Epidermal melanocyte (primary cell): ENCODE measurements at regions not wholly inside any gene's neighbourhood (a gene's known extent, or its start where the extent isn't known, plus 50 kb on each side); places are given as distances from the start of the nearest gene placed in this dataset.
"Not testable (repeated sequence)": the region's sequence is repeated elsewhere in the genome, so short reads cannot be mapped to it uniquely, and the experiment has no call there.

Experiments used
- DNase-seq: peaks from one replicate; pipeline ENCODE4 v3.0.0; 2011; ENCODE audit warnings: low spot score; ENCODE audit not compliant: insufficient read length

DNA sequence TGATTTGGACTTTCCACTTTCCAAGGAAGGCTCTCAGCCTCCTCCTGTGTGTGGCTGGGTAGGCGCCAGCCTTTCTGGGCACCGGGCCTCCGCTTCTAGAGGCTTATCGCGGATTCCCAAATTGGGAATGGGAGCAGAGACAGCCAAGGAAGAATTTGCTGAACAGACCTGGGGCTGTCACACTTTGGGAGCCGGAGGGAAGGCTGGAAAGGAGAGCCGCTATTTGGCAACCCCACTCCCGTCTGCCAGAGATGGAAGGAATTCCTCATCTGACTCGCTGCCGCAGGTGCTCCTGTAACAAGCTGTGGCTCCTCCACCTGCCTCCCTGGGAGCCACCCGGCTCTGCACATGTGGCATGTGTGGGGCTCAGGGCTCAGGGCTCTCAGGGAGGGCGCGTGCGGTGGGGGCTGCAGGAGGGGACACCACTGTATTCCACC is 50.8 kb upstream of the ECHDC3 start:
- no peak for DNase-seq

- no peak for DNase-seq
These were observed 52.0 kb upstream of the ECHDC3 start for GRCh38 chr10:11689945-11690736.

DNA sequence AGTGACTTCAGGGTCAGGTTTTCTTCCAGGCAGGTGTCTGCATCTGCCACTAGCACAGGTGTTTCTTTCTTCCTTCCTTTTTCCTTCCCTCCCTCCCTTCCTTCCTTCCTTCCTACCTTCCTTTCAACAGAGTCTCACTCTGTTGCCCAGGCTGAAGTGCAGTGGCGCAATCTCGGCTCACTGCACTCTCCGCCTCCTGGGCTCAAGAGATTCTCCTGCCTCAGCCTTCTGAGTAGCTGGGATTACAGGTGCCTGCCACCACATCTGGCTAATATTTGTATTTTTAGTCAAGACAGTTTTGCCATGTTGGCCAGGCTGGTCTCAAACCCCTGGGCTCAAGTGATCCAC is 53.8 kb upstream of the ECHDC3 start:
- DNase-seq, result not testable (repeated sequence)

GRCh38 chr10:11687779-11688447 is 54.3 kb upstream of the ECHDC3 start:
- no peak for DNase-seq

- no peak for DNase-seq
These were observed 54.8 kb upstream of the ECHDC3 start for GRCh38 chr10:11687357-11687771.

DNA sequence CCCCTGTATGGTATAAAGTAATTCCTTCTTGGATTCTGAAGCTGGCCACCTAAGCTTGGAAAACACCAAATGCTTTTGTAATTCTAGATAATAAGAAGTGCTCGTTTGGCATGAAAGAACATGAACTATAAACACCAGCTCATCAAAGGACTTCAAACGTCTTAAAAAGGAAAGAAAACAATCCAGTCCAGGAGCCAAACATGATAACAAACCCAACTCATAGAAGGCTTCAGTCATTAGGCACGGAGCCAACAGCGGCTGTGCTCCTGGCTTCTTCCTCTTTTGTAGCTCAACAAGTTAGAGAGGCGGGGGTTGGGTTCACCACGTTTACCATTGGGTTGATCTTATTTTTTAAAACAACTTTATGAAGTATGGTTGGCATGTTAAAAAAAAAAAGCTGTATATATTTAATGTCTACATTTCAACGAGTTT is 56.4 kb upstream of the ECHDC3 start:
- DNase-seq, result no peak

DNA sequence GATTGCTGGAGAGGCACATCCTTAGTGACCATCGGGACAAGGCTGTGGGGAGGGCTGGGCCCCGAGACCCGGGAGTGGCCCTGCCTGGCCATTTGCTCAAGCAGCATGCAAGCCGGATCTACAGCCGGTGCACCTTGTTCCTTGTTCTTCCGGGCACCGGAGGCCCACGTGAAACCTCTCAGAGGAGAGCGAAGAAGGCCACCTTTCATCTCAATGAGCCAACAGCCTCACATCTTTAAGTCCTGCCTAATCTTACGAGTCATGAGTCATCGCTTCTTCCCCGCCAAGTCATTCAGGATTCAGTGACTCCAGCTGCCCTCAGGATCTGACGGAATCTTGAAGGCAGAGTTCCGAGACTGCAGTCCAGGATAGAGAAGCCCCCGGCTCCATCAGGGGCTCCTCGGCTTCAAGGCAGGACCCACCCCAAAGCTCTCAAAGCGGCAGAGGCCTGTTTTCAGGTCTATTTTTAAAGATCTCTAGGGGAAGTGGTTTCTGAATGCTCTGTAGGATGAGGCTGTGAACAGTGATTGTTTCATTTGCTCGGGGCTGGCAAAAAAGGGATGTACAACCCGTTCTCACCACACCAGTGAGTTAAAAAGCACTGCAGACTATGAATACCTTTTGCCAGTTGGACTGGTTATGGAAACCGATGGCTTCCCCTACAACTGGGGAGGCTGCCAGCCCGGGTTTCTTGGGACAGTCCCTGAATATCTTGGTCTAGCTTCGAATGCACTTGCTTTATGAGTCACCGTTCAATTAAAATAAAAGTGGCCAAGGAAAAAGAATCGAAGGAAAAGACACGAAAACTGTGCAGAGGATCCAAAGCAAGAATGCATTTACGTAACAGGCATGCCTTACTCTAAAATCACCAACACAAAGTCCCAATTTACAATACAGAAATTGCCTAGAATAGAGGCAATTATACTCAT is 57.2 kb upstream of the ECHDC3 start:
- DNase-seq, result peak; percentile 41

- not testable (repeated sequence) for DNase-seq
These were observed 57.9 kb upstream of the ECHDC3 start for GRCh38 chr10:11684341-11684716.

GRCh38 chr10:11683529-11684320 is 58.5 kb upstream of the ECHDC3 start:
- no peak for DNase-seq

- no peak for DNase-seq
These were observed 59.3 kb upstream of the ECHDC3 start for GRCh38 chr10:11682851-11683250.

GRCh38 chr10:11682267-11682683 is 59.9 kb upstream of the ECHDC3 start:
- DNase-seq, result no peak

GRCh38 chr10:11680496-11680895 is 61.7 kb upstream of the ECHDC3 start:
- no peak for DNase-seq

DNA sequence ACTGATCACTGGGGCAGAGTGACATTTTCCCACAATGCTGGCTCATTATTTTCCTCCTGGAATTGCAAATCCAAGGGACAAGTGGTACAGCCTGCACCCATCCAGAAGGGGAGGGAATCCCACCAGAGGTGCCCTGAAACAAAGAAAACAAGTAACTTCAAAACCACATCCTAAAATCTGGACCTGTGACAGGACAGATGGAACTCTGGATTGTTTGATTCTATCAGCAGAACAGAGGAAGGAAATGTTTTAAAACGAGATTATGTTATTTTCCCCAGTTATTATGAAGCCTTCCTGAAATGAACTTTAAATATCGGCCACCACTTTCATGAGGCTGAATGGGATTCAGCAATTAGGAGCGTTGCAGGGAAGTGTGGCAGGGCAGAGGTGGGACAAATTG is 62.2 kb upstream of the ECHDC3 start:
- no peak for DNase-seq

GRCh38 chr10:11678074-11678793 is 63.9 kb upstream of the ECHDC3 start:
- DNase-seq, result no peak

DNA sequence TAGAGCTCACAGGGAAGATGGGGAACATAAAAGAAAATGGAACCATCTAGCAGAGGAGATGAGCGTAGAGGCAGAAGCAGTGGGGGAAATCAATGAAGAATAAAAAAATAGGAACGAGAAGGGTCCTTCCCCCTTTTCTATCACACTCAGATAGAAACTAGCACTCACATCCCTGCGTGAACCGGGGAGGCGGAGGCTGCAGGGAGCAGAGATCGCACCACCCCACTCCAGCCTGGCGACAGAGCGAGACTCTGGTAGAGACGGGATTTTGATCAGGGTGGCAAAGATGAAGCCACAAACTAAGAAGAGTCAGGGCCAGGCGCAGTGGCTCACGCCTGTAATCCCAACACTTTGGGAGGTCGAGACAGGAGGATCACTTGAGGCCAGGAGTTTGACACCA is 64.7 kb upstream of the ECHDC3 start:
- DNase-seq, result no peak

GRCh38 chr10:11673346-11674280 is 62.2 kb upstream of the USP6NL start:
- DNase-seq, result no peak

DNA sequence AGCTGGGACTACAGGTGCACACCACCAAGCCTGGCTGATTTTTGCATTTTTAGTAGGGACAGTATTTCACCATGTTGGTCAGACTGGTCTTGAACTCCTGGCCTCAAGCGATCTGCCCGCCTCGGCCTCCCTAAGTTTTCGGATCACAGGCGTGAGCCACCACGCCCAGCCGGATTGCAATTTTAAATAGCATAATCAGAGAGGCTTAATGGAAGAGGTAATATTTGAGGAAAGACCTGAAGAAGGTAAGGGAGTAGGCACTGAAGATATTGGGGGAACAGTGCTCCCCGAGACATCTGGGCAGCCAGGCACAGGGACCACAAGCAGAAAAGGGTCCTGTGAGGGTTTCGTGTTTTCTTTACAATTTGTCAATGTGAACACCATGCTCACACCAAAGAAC is 61.4 kb upstream of the USP6NL start:
- no peak for DNase-seq

DNA sequence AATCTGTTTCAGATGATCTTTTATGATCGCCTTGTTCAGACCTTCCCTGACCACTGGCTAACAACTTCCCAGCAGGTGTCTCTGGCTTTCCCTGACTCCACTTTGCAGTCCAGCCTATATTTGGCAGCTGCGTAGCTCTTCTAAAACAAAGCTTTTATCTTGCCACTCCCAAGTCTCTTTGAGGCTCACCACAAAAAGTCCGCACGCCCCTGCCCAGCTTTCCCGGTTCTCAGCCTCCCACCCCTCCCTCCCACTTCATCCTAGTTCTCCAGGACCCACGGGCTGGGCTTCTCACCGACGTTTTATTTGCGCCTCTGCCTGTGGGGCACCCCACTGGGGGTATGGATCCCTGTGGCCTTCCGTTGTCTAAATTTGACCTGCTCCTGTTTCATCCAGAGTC is 58.9 kb upstream of the USP6NL start:
- DNase-seq, result no peak

DNA sequence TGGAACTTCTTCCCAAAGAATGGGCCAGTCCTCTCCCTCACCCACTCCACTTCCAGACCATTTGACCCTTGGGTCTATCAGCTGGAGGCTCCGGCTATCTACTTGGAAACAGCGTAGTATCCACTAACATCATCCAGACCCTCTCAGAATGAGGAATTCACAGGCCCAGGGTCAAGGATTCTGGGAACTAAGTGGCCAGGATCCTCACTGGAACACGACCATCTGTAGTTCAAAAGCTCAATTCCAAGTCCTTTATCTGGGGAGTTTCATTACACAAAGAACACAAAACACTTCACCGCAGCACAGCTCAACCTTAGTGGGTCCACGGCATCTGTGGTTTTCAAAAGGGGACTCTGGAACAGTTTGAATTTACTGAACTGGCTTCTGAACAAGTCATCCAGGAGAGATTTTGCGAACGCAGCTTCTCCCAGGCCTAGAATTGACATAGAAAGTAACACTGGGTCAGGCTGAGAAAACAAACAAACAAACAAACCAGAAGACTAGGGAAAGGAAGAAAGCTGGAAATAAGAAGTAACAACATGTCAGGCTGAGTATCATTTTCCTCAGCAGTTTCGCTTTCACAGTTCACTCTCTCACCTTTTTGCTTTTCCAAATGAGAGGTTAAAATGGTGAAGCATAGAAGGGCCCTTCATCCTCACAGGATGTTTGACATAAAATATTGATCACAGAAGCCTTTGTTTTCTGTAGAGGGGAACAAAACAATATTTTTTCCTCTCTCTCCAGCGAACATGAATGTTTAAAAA is 57.6 kb upstream of the USP6NL start:
- DNase-seq, result no peak
